HCT116 (cell line): ENCODE measurements at regions not wholly inside any gene's neighbourhood (a gene's known extent, or its start where the extent isn't known, plus 50 kb on each side); places are given as distances from the start of the nearest gene placed in this dataset.
A peak's percentile ranks its signal among the peaks of the same experiment; 100 is the strongest.

ENCODE experiments used
- ATAC-seq: fragments of 200-7000 bp; cut with Tn5 transposase; 2 replicates; pipeline ENCODE4 v1.9.1; 2020; ENCODE audit warnings: mild to moderate bottlenecking, moderate library complexity
- BruUV-seq: library from RNA; stranded (reverse); fragments of 400-500 nt; replicated peaks from 2 replicates; lab custom pipeline; 2021; lab: Mats Ljungman, UMichigan
- CTCF ChIA-PET: fragments of 300-600 bp; sonication (Branson Sonifier 250); formaldehyde crosslinking; loops from one replicate; lab custom pipeline; 2021; ENCODE audit warnings: antibody characterized with exemption; lab: Charles Lee
- POLR2A ChIA-PET: fragments of 300-600, 350-600 bp; sonication (Branson Sonifier 250); formaldehyde crosslinking; loops from one replicate; lab custom pipeline; 2021; ENCODE audit warnings: antibody characterized with exemption; lab: Charles Lee
- RAD21 ChIA-PET, 2 experiments: fragments of 300-600 bp; sonication (Branson Sonifier 250); formaldehyde crosslinking; loops; one replicate each; lab custom pipeline; 2023; ENCODE audit warnings: low total read pairs in 2 of 2; ENCODE audit not compliant: uncharacterized antibody in 2 of 2, unreplicated experiment in 2 of 2, low non-redundant PET in 1 of 2; lab: Charles Lee
- DNase-seq: peaks from one replicate; pipeline ENCODE4 v3.0.0-alpha.2; 2010; ENCODE audit warnings: low read depth, low spot score
- H2AFZ ChIP-seq: fragments of 200-600 bp; shearing (Covaris generic), sonication (generic); 2 replicates; pipeline ENCODE4 v1.6.1; 2017; ENCODE audit warnings: low read depth, mixed run types, mixed read lengths, antibody characterized with exemption, low read length; ENCODE audit not compliant: poor library complexity, severe bottlenecking
- H3K27ac ChIP-seq: 2 replicates; pipeline ENCODE4 v1.5.1; 2012; ENCODE audit warnings: low read depth, low read length
- H3K27me3 ChIP-seq: fragments of 200-600 bp; sonication (generic); 2 replicates; pipeline ENCODE4 v1.6.1; 2016; ENCODE audit warnings: mixed run types, low read length, mixed read lengths; ENCODE audit not compliant: insufficient read depth
- H3K36me3 ChIP-seq, 2 experiments: fragments of 200-500 bp in 1 of 2; fragments of 200-600 bp in 1 of 2; sonication (Bioruptor generic) in 1 of 2; sonication (generic) in 1 of 2; 2 replicates each; pipeline versions ENCODE4 v1.5.1 to v1.6.1; 2014 to 2016; ENCODE audit warnings: low read length in 2 of 2, inconsistent platforms in 1 of 2, mixed read lengths in 1 of 2, mixed run types in 1 of 2; ENCODE audit not compliant: insufficient read depth in 2 of 2, control insufficient read depth in 1 of 2
- H3K4me1 ChIP-seq, 2 experiments: fragments of 200-600 bp in 1 of 2; sonication (generic) in 1 of 2; 2 replicates each; pipeline versions ENCODE4 v1.5.1 to v1.6.1; 2012 to 2017; ENCODE audit warnings: low read length in 2 of 2, inconsistent platforms in 1 of 2, mild to moderate bottlenecking in 1 of 2, mixed read lengths in 1 of 2, mixed run types in 1 of 2, moderate library complexity in 1 of 2; ENCODE audit not compliant: insufficient read depth in 2 of 2, control insufficient read depth in 1 of 2
- H3K4me2 ChIP-seq: fragments of 200-600 bp; sonication (generic); 2 replicates; pipeline ENCODE4 v1.6.1; 2017; ENCODE audit warnings: mixed run types, low read length, mixed read lengths
- H3K4me3 ChIP-seq, 2 experiments: fragments of 200-600 bp in 1 of 2; sonication (generic) in 1 of 2; replicated peaks in 1 of 2; 2 replicates each; pipeline ENCODE4 v1.5.1; 2011 to 2016; ENCODE audit warnings: low read length in 2 of 2, control low read depth in 1 of 2, low read depth in 1 of 2, mild to moderate bottlenecking in 1 of 2, mixed read lengths in 1 of 2, mixed run types in 1 of 2
- H3K79me2 ChIP-seq: fragments of 200-600 bp; sonication (generic); 2 replicates; pipeline ENCODE4 v1.6.1; 2017; ENCODE audit warnings: mild to moderate bottlenecking, mixed run types, low read length, moderate library complexity, mixed read lengths; ENCODE audit not compliant: insufficient read depth
- H3K9ac ChIP-seq: fragments of 200-600 bp; sonication (generic); 2 replicates; pipeline ENCODE4 v1.6.1; 2016; ENCODE audit warnings: low read length, mixed read lengths
- H3K9me2 ChIP-seq: fragments of 200-600 bp; sonication (generic), shearing (Covaris generic); 2 replicates; pipeline ENCODE4 v1.6.1; 2017; ENCODE audit warnings: mixed run types, mild to moderate bottlenecking, moderate library complexity; ENCODE audit not compliant: insufficient read depth
- H3K9me3 ChIP-seq, 2 experiments: fragments of 200-500 bp in 1 of 2; fragments of 200-600 bp in 1 of 2; sonication (Bioruptor generic) in 1 of 2; sonication (generic) in 1 of 2; 2 replicates each; pipeline ENCODE4 v1.6.1; 2014 to 2017; ENCODE audit warnings: low read length in 2 of 2, mixed read lengths in 2 of 2, inconsistent platforms in 1 of 2, low read depth in 1 of 2, mild to moderate bottlenecking in 1 of 2, mixed run types in 1 of 2, moderate library complexity in 1 of 2; ENCODE audit not compliant: control insufficient read depth in 1 of 2, insufficient read depth in 1 of 2
- H4K20me1 ChIP-seq: fragments of 200-600 bp; sonication (generic), shearing (Covaris generic); 2 replicates; pipeline ENCODE4 v1.6.1; 2017; ENCODE audit warnings: mixed run types, mild to moderate bottlenecking, moderate library complexity; ENCODE audit not compliant: insufficient read depth
- POLR2A ChIP-seq: IDR thresholded peaks from 2 replicates; pipeline ENCODE4 v1.7.0; 2011; ENCODE audit warnings: borderline replicate concordance; ENCODE audit not compliant: insufficient read depth, insufficient read length; ENCODE audit errors: extremely low read depth
- RAD21 ChIP-seq: IDR thresholded peaks from 2 replicates; pipeline ENCODE4 v1.6.1; 2012; ENCODE audit warnings: low read depth, mild to moderate bottlenecking
- TCF7L2 ChIP-seq: IDR thresholded peaks from 2 replicates; pipeline ENCODE4 v1.7.0; 2011; ENCODE audit warnings: borderline replicate concordance, inconsistent platforms; ENCODE audit not compliant: insufficient read depth, insufficient read length; ENCODE audit errors: extremely low read depth
- intact Hi-C: fragments of 100-400 bp; cut with micrococcal nuclease; formaldehyde crosslinking; loops from 2 replicates; pipeline ENCODE4 v1.10.0; 2022

- DNase-seq (no peak), ATAC-seq (no peak)
- POLR2A ChIA-PET: interaction anchor here (0.8 kb wide), 1 partner anchor 194 kb away, joined by 3 read pairs; no protein-coding TSS in a partner anchor
- Histone ChIP-seq H3K4me2 (no peak overlapping the region), H4K20me1 (no peaks in the 10 kb centered on the region), H3K4me3 (no peak overlapping the region), H3K9me3 (no peaks in the 10 kb centered on the region), H3K27ac (peak overlapping the region; percentile 98), H3K4me1 (peaks cover 57 to 82% of the 10 kb centered on the region in 2 experiments), H3K36me3 (no peaks in the 10 kb centered on the region), H3K9ac (peak overlapping the region; percentile 18; the same call in 1 of the 2 replicates), H2AFZ (no peak overlapping the region), H3K27me3 (no peaks in the 10 kb centered on the region), H3K79me2 (no peaks in the 10 kb centered on the region), H3K9me2 (no peaks in the 10 kb centered on the region)
- intact Hi-C loops: loop anchor here (5.0 kb wide), 1 partner anchor 337 kb away; no protein-coding TSS in a partner anchor
- BruUV-seq: no TSS peak
- peak; percentile 91 for TF ChIP-seq TCF7L2
- TF ChIP-seq RAD21: no peak
- TF ChIP-seq, all 23 proteins: peak for 1
- RAD21 ChIA-PET: no interaction called here
- CTCF ChIA-PET: no interaction called here
Observed at GRCh38 chr12:75974323-75975187, 57.0 kb downstream of the PHLDA1 start.

GRCh38 chr12:75971253-75971652 lies 60.3 kb downstream of the PHLDA1 start:
- Histone ChIP-seq H3K4me2 (no peak overlapping the region), H3K36me3 (no peaks in the 10 kb centered on the region), H3K27me3 (no peaks in the 10 kb centered on the region), H3K9me2 (no peaks in the 10 kb centered on the region), H3K9ac (no peak overlapping the region), H3K79me2 (no peaks in the 10 kb centered on the region), H3K27ac (no peak overlapping the region), H3K9me3 (no peaks in the 10 kb centered on the region), H3K4me1 (peaks cover 33 to 58% of the 10 kb centered on the region in 2 experiments), H3K4me3 (no peak overlapping the region), H2AFZ (no peak overlapping the region), H4K20me1 (no peaks in the 10 kb centered on the region)
- no TSS peak for BruUV-seq
- DNase-seq: no peak
- TF ChIP-seq TCF7L2 (no peak), POLR2A (no peak)
- ChIA-PET RAD21 (no interaction called here), CTCF (no interaction called here), POLR2A (no interaction called here)
- no peak for ATAC-seq
- intact Hi-C loops: no loop called here
